SH-SY5Y (cell line): ENCODE measurements at regions not wholly inside any gene's neighbourhood (a gene's known extent, or its start where the extent isn't known, plus 50 kb on each side); places are given as distances from the start of the nearest gene placed in this dataset.

Experiments used
- GATA2 ChIP-seq: IDR thresholded peaks from 2 replicates; pipeline ENCODE4 v1.6.1; 2011; ENCODE audit warnings: mild to moderate bottlenecking, low read depth, low read length
- GATA3 ChIP-seq: IDR thresholded peaks from 2 replicates; pipeline ENCODE4 v1.6.1; 2011; ENCODE audit warnings: low read depth, mild to moderate bottlenecking, low read length, moderate library complexity

- TF ChIP-seq GATA2: no peak
- no peak for TF ChIP-seq GATA3
Measured at GRCh38 chr4:57378766-57379165, 268.6 kb upstream of the IGFBP7 start.
